RPMI8226 (cell line): ENCODE measurements at regions not wholly inside any gene's neighbourhood (a gene's known extent, or its start where the extent isn't known, plus 50 kb on each side); places are given as distances from the start of the nearest gene placed in this dataset.

Experiments
- DNase-seq: peaks from one replicate; pipeline ENCODE4 v3.0.0-alpha.2; 2015

- no peak for DNase-seq
Measured at GRCh38 chr22:47228767-47229166, 466.3 kb downstream of the TBC1D22A start.

DNA sequence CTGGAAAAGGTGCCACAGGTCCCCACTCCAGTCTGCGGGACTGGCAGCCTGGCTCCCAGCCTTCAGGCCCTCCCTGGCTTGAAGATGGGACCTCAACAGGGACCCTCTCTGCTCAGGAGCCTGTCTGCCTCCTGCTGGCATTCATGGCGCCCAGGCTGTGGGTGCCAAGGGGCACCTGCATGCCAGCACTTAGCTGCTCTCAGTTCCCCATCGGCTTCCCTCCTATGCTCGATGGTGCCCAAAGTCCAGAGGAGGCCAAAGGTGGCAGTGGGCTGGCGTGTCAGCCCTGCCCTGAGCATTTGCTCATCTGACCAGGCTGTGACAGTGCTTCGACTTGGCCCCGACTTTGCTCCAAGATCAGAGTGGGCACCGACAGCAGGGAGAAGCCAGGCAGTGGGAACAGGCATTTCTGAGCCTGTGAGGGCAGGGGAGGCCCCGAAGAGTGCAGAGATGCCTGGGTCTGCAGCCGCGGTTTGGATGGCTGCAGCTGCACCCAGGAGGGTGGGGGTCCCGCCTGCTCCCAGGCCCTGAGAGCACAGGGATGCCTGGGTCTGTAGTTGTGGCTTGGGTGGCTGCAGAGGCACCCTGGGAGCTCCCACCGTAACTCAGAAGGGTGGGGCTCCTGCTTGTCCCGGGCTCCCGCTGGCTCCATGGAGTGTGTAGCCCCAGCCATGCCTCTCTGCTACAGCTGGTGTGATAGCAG, 463.6 kb downstream of the TBC1D22A start:
- no peak for DNase-seq

GRCh38 chr22:47225080-47225930, 462.9 kb downstream of the TBC1D22A start:
- no peak for DNase-seq
